GM06990 (cell line): ENCODE measurements at regions not wholly inside any gene's neighbourhood (a gene's known extent, or its start where the extent isn't known, plus 50 kb on each side); places are given as distances from the start of the nearest gene placed in this dataset.
"Not testable (repeated sequence)": the region's sequence is repeated elsewhere in the genome, so short reads cannot be mapped to it uniquely, and the experiment has no call there.

Experiments used
- DNase-seq: peaks from one replicate; pipeline ENCODE4 v3.0.0-alpha.2; 2011; ENCODE audit not compliant: insufficient read length; ENCODE audit errors: extremely low read depth
- H3K27me3 ChIP-seq: replicated peaks from 2 replicates; pipeline ENCODE4 v1.6.0; 2011; ENCODE audit warnings: low read length; ENCODE audit not compliant: control insufficient read depth, insufficient read depth
- H3K36me3 ChIP-seq: 2 replicates; pipeline ENCODE4 v1.5.1; 2011; ENCODE audit warnings: low read length; ENCODE audit not compliant: control insufficient read depth, insufficient read depth
- H3K4me3 ChIP-seq: replicated peaks from 2 replicates; pipeline ENCODE4 v1.5.1; 2011; ENCODE audit warnings: low read depth, mild to moderate bottlenecking, control low read depth, low read length
- CTCF ChIP-seq: IDR thresholded peaks from 2 replicates; pipeline ENCODE4 v1.5.1; 2011; ENCODE audit warnings: low read length, control low read depth, mild to moderate bottlenecking, inconsistent platforms; ENCODE audit not compliant: insufficient read depth, poor library complexity, severe bottlenecking

- no peaks in the 10 kb centered on the region for H3K36me3 ChIP-seq
- no peak for TF ChIP-seq CTCF
- H3K27me3 ChIP-seq, result peaks cover 1% of the 10 kb centered on the region
- H3K4me3 ChIP-seq, result no peak overlapping the region
- DNase-seq, result no peak
Measured at GRCh38 chr7:142503036-142503435, 245.2 kb upstream of the PRSS58 start.

- no peak for TF ChIP-seq CTCF
- H3K36me3 ChIP-seq, result no peaks in the 10 kb centered on the region
- no peak overlapping the region for H3K4me3 ChIP-seq
- H3K27me3 ChIP-seq, result peaks cover 1% of the 10 kb centered on the region; the same call in 1 of the 2 replicates
- DNase-seq, result no peak
Measured at GRCh38 chr7:142501434-142501833, 243.6 kb upstream of the PRSS58 start.

- TF ChIP-seq CTCF, result no peak
- Histone ChIP-seq H3K27me3 (peaks cover 1% of the 10 kb centered on the region; the same call in 1 of the 2 replicates), H3K4me3 (no peak overlapping the region), H3K36me3 (no peaks in the 10 kb centered on the region)
- DNase-seq, result no peak
Measured at GRCh38 chr7:142500366-142500765, 242.5 kb upstream of the PRSS58 start.

- Histone ChIP-seq H3K4me3 (no peak overlapping the region), H3K36me3 (no peaks in the 10 kb centered on the region), H3K27me3 (peaks cover 1% of the 10 kb centered on the region; the same call in 1 of the 2 replicates)
- no peak for TF ChIP-seq CTCF
- no peak for DNase-seq
Measured at GRCh38 chr7:142499635-142500034, 241.8 kb upstream of the PRSS58 start.

GRCh38 chr7:142498364-142498763 is 240.5 kb upstream of the PRSS58 start:
- Histone ChIP-seq H3K27me3 (peaks cover 1% of the 10 kb centered on the region; the same call in 1 of the 2 replicates), H3K4me3 (no peak overlapping the region), H3K36me3 (no peaks in the 10 kb centered on the region)
- no peak for TF ChIP-seq CTCF
- no peak for DNase-seq

- Histone ChIP-seq H3K4me3 (no peak overlapping the region), H3K27me3 (peaks cover 1% of the 10 kb centered on the region; the same call in 1 of the 2 replicates), H3K36me3 (no peaks in the 10 kb centered on the region)
- DNase-seq, result no peak
- peak; percentile 73 for TF ChIP-seq CTCF
Measured at GRCh38 chr7:142496545-142496991, 238.7 kb upstream of the PRSS58 start.

GRCh38 chr7:142495879-142496278 is 238.0 kb upstream of the PRSS58 start:
- not testable (repeated sequence) for H3K27me3 ChIP-seq, H3K4me3 ChIP-seq, H3K36me3 ChIP-seq, DNase-seq

GRCh38 chr7:142495301-142495700 is 237.4 kb upstream of the PRSS58 start:
- not testable (repeated sequence) for DNase-seq, H3K4me3 ChIP-seq, H3K36me3 ChIP-seq, H3K27me3 ChIP-seq
